Endothelial cell of umbilical vein (primary cell): ENCODE measurements at regions not wholly inside any gene's neighbourhood (a gene's known extent, or its start where the extent isn't known, plus 50 kb on each side); places are given as distances from the start of the nearest gene placed in this dataset.

Source experiments
- BruUV-seq: library from RNA; stranded (reverse); fragments of 400-500 nt; replicated peaks from 2 replicates; lab custom pipeline; 2021; lab: Mats Ljungman, UMichigan
- CTCF ChIA-PET: fragments of 300-600, 350-600 bp; sonication (Branson Sonifier 250); formaldehyde crosslinking; loops from one replicate; lab custom pipeline; 2021; ENCODE audit warnings: antibody characterized with exemption, inconsistent platforms; lab: Charles Lee
- POLR2A ChIA-PET: fragments of 300-600, 350-600 bp; sonication (Branson Sonifier 250); formaldehyde crosslinking; loops from one replicate; lab custom pipeline; 2021; ENCODE audit warnings: antibody characterized with exemption, inconsistent platforms; lab: Charles Lee
- DNase-seq: peaks from one replicate; pipeline ENCODE4 v3.0.0-alpha.2; 2011; ENCODE audit warnings: low read depth, low spot score
- FAIRE-seq: peaks from 2 replicates; lab custom pipeline; 2011; peaks lifted over from hg19 to GRCh38; lab: Jason Lieb, UNC
- H2AFZ ChIP-seq: 2 replicates; pipeline ENCODE4 v1.6.0; 2012; ENCODE audit warnings: low read depth, low read length, control low read depth, inconsistent platforms
- H3K27ac ChIP-seq: 2 replicates; pipeline ENCODE4 v1.5.1; 2011; ENCODE audit warnings: low read depth, mild to moderate bottlenecking, control low read depth, low read length, moderate library complexity; ENCODE audit not compliant: insufficient read depth
- H3K27me3 ChIP-seq, 2 experiments: 2 replicates each; pipeline versions ENCODE4 v1.6.0 to v1.6.1; 2011; ENCODE audit warnings: low read length in 2 of 2, mixed read lengths in 1 of 2; ENCODE audit not compliant: control insufficient read depth in 2 of 2, insufficient read depth in 2 of 2
- H3K36me3 ChIP-seq, 2 experiments: 2 replicates in 1 of 2; 3 replicates in 1 of 2; pipeline ENCODE4 v1.5.1; 2011; ENCODE audit warnings: low read length in 2 of 2, mild to moderate bottlenecking in 1 of 2, moderate library complexity in 1 of 2; ENCODE audit not compliant: control insufficient read depth in 2 of 2, insufficient read depth in 2 of 2; ENCODE audit errors: extremely low read depth in 1 of 2
- H3K4me1 ChIP-seq: 3 replicates; pipeline ENCODE4 v1.5.1; 2011; ENCODE audit warnings: mild to moderate bottlenecking, low read length; ENCODE audit not compliant: control insufficient read depth, insufficient read depth; ENCODE audit errors: extremely low read depth
- H3K4me2 ChIP-seq: 2 replicates; pipeline ENCODE4 v1.6.1; 2011; ENCODE audit warnings: low read length, control low read depth, mixed read lengths; ENCODE audit not compliant: insufficient read depth
- H3K4me3 ChIP-seq, 3 experiments: fragments of 200-600 bp in 1 of 3; sonication (generic), shearing (Covaris generic) in 1 of 3; replicated peaks in 1 of 3; 2 replicates each; pipeline ENCODE4 v1.5.1; 2011 to 2016; ENCODE audit warnings: control low read depth in 3 of 3, low read length in 3 of 3, mild to moderate bottlenecking in 2 of 3, inconsistent platforms in 1 of 3, low read depth in 1 of 3, moderate library complexity in 1 of 3; ENCODE audit not compliant: insufficient read depth in 1 of 3
- H3K79me2 ChIP-seq: 2 replicates; pipeline ENCODE4 v1.6.0; 2012; ENCODE audit warnings: low read length, inconsistent platforms; ENCODE audit not compliant: control insufficient read depth, insufficient read depth
- H3K9ac ChIP-seq: replicated peaks from 2 replicates; pipeline ENCODE3; 2011; ENCODE audit warnings: low read length, control low read depth; ENCODE audit not compliant: insufficient read depth; ENCODE audit errors: extremely low read depth
- H3K9me1 ChIP-seq: replicated peaks from 3 replicates; pipeline ENCODE4 v1.6.0; 2011; ENCODE audit warnings: mild to moderate bottlenecking, low read length; ENCODE audit not compliant: control insufficient read depth, insufficient read depth; ENCODE audit errors: extremely low read depth
- H3K9me3 ChIP-seq: replicated peaks from 2 replicates; pipeline ENCODE4 v1.5.1; 2012; ENCODE audit warnings: low read length, inconsistent platforms; ENCODE audit not compliant: control insufficient read depth, insufficient read depth
- H4K20me1 ChIP-seq: replicated peaks from 2 replicates; pipeline ENCODE3; 2011; ENCODE audit warnings: mild to moderate bottlenecking, low read length; ENCODE audit not compliant: control insufficient read depth, insufficient read depth; ENCODE audit errors: extremely low read depth
- CTCF ChIP-seq, 2 donors: IDR thresholded peaks; 1 replicate in 1 of 2; 2 replicates in 1 of 2; pipeline ENCODE4 v1.5.1; 2011; ENCODE audit warnings: low read length in 2 of 2, mild to moderate bottlenecking in 2 of 2, moderate library complexity in 2 of 2, control low read depth in 1 of 2, inconsistent platforms in 1 of 2, low read depth in 1 of 2; ENCODE audit not compliant: insufficient read depth in 1 of 2; ENCODE audit errors: extremely low read depth in 1 of 2
- EZH2 ChIP-seq: IDR thresholded peaks from 2 replicates; pipeline ENCODE4 v1.6.1; 2012; ENCODE audit warnings: borderline replicate concordance, low read depth, mild to moderate bottlenecking, moderate library complexity, low read length, inconsistent platforms; ENCODE audit not compliant: severe bottlenecking
- FOS ChIP-seq: IDR thresholded peaks from 2 replicates; pipeline ENCODE4 v1.6.1; 2011; ENCODE audit warnings: mild to moderate bottlenecking, low read length, moderate library complexity, borderline replicate concordance; ENCODE audit not compliant: insufficient read depth
- GATA2 ChIP-seq: IDR thresholded peaks from 2 replicates; pipeline ENCODE4 v1.7.0; 2011; ENCODE audit warnings: low read depth, mild to moderate bottlenecking, moderate library complexity, mixed read lengths, low read length; ENCODE audit not compliant: insufficient read length, insufficient read depth
- JUN ChIP-seq: IDR thresholded peaks from 2 replicates; pipeline ENCODE4 v1.6.1; 2011; ENCODE audit warnings: borderline replicate concordance, low read depth; ENCODE audit not compliant: insufficient read length, insufficient read depth
- MYC ChIP-seq: IDR thresholded peaks from one replicate; pipeline ENCODE4 v1.6.1; 2011; ENCODE audit warnings: mild to moderate bottlenecking, low read depth, low read length
- POLR2A ChIP-seq: IDR thresholded peaks from 2 replicates; pipeline ENCODE4 v1.6.1; 2012; ENCODE audit warnings: low read depth, mild to moderate bottlenecking, control low read depth, low read length
- POLR2AphosphoS5 ChIP-seq: IDR thresholded peaks from 2 replicates; pipeline ENCODE4 v1.6.1; 2012; ENCODE audit warnings: low read depth, mild to moderate bottlenecking, control low read depth, low read length, moderate library complexity; ENCODE audit not compliant: insufficient read depth
- dilution Hi-C: fragments of 300-500 bp; cut with MboI; formaldehyde crosslinking; loops from one replicate; pipeline ENCODE4 v1.15.0; 2019; ENCODE audit warnings: low sequenced_read_pairs; ENCODE audit not compliant: extremely low pct_ligation_motif_present
- intact Hi-C: fragments of 100-400 bp; cut with micrococcal nuclease; formaldehyde crosslinking; loops from one replicate; pipeline ENCODE4 v1.10.0; 2022
- TF ChIP-seq, protein P1 (sequence below): IDR thresholded peaks from 2 replicates; pipeline ENCODE4 v1.6.1; 2011; ENCODE audit not compliant: insufficient read depth, insufficient read length

GRCh38 chr1:228979325-228979699, 244.0 kb downstream of the RHOU start:
- H3K4me3 ChIP-seq = no peak overlapping the region
- dilution Hi-C loops = no loop called here
- FAIRE-seq = no peak

More at GRCh38 chr1:228979325-228979699, 244.0 kb downstream of the RHOU start:
- TF ChIP-seq POLR2AphosphoS5 (no peak), GATA2 (no peak), POLR2A (no peak), CTCF (IDR thresholded peaks at IDR 0.05; ENCODE audit: extremely low read depth in 1 of 2, insufficient read depth in 1 of 2, low read depth in 1 of 2, low read length in 2 of 2) (no peak), JUN (no peak), MYC (no peak), EZH2 (no peak), FOS (no peak)
- TF ChIP-seq, protein P1, sequence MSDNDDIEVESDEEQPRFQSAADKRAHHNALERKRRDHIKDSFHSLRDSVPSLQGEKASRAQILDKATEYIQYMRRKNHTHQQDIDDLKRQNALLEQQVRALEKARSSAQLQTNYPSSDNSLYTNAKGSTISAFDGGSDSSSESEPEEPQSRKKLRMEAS = no peak
- Histone ChIP-seq H3K36me3 (no peaks in the 10 kb centered on the region), H3K9me1 (no peaks in the 10 kb centered on the region), H3K4me1 (no peaks in the 10 kb centered on the region), H3K79me2 (no peaks in the 10 kb centered on the region), H3K9me3 (no peaks in the 10 kb centered on the region), H3K9ac (no peak overlapping the region), H3K4me2 (no peak overlapping the region), H4K20me1 (no peaks in the 10 kb centered on the region), H3K27me3 (no peaks in the 10 kb centered on the region), H3K27ac (no peak overlapping the region), H2AFZ (no peak overlapping the region)
- intact Hi-C loops = no loop called here
- DNase-seq = no peak
- POLR2A ChIA-PET = no interaction called here
- BruUV-seq = no TSS peak
- CTCF ChIA-PET = interaction anchor here (1.1 kb wide), 1 partner anchor 7 kb away, joined by 3 read pairs; no protein-coding TSS in a partner anchor
